Adrenal gland (tissue), 5 donors: ENCODE measurements at regions not wholly inside any gene's neighbourhood (a gene's known extent, or its start where the extent isn't known, plus 50 kb on each side); places are given as distances from the start of the nearest gene placed in this dataset.

ENCODE experiments used
- POLR2A ChIP-seq, 2 donors: fragments of 450-650 bp; IDR thresholded peaks; one replicate each; pipeline ENCODE4 v1.6.1; 2017; ENCODE audit warnings: antibody characterized with exemption in 2 of 2, mild to moderate bottlenecking in 2 of 2, moderate library complexity in 1 of 2
- TF ChIP-seq, protein P1 (sequence below), 6 experiments: fragments of 450-650 bp in 4 of 6; fragments of 200-600 bp in 2 of 6; sonication (generic) in 1 of 6; IDR thresholded peaks; 1 replicate in 5 of 6; 2 replicates in 1 of 6; pipeline versions ENCODE4 v1.5.1 to v1.8.0; 2016 to 2021; ENCODE audit warnings: antibody characterized with exemption in 6 of 6, mild to moderate bottlenecking in 2 of 6, moderate library complexity in 1 of 6
- donor health status: DM: no; HTN: no; CAD: no.

DNA sequence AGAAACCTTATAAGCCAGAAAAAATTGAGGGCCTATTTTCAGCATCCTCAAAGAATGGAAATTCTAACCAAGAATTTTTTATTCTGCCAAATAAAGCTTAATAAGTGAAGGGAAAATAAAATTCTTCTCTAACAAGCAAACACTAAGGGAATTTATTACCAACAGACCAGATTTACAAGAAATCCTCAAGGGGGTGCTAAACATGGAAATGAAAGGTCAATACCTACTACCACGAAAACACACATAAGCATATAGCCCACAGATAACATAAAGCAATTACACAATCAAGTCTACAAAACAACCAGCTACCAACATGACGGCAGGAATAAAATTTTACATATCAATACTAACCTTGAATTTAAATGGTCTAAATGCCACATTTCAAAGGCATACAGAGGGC, 883.5 kb downstream of the SI start:
- TF ChIP-seq, protein P1, sequence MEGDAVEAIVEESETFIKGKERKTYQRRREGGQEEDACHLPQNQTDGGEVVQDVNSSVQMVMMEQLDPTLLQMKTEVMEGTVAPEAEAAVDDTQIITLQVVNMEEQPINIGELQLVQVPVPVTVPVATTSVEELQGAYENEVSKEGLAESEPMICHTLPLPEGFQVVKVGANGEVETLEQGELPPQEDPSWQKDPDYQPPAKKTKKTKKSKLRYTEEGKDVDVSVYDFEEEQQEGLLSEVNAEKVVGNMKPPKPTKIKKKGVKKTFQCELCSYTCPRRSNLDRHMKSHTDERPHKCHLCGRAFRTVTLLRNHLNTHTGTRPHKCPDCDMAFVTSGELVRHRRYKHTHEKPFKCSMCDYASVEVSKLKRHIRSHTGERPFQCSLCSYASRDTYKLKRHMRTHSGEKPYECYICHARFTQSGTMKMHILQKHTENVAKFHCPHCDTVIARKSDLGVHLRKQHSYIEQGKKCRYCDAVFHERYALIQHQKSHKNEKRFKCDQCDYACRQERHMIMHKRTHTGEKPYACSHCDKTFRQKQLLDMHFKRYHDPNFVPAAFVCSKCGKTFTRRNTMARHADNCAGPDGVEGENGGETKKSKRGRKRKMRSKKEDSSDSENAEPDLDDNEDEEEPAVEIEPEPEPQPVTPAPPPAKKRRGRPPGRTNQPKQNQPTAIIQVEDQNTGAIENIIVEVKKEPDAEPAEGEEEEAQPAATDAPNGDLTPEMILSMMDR (IDR thresholded peaks at IDR 0.05), result no peak
- no peak for TF ChIP-seq POLR2A (IDR thresholded peaks at IDR 0.05)
